Caki2 (cell line): ENCODE measurements at regions not wholly inside any gene's neighbourhood (a gene's known extent, or its start where the extent isn't known, plus 50 kb on each side); places are given as distances from the start of the nearest gene placed in this dataset.

Source experiments
- DNase-seq: peaks from one replicate; pipeline ENCODE4 v3.0.0-alpha.2; 2015; ENCODE audit warnings: low read depth
- in situ Hi-C: cut with HindIII; loops from 2 replicates; pipeline ENCODE4 v1.10.0; 2016; ENCODE audit warnings: low sequenced_read_pairs, low pct_unique_long_range_greater_than_20kb, mixed read lengths

DNA sequence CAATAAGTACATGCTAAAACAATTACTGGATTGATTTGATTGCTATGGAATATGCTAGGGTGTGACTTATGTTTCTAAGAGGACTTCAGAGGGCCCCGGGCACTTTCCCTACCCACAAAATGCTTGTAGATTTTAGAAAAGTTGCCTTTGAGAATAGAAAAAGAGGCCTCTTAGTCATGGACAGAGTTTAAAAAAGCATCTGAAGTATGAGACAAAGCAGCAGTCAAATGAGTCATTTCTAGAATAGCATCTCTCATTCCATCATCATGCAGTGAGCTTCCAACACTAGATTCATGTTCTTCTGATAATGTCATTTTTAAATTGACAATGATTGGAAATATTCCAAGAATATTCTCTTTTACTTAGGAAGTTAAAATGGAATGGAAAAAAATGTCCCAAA lies 675.1 kb upstream of the PCDH15 start:
- in situ Hi-C loops: no loop called here
- no peak for DNase-seq

DNA sequence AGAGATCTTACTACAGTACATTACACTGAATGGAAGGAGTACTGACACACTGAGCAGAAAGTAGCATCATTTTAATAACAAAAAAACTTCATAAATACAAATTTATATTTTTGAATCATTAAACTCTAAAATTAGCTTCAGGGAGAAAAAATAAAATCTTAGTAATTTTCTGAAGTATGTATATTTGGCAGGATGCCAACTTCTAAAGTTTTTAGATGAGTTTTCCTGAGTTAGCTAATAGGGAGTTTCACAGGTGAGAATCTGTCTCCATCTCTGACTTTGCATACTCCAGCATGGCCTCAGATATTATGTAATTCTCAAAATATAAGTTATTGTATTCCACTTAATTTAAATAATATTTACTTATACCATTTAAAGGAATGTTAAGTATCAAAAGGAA lies 673.2 kb upstream of the PCDH15 start:
- in situ Hi-C loops: no loop called here
- no peak for DNase-seq

DNA sequence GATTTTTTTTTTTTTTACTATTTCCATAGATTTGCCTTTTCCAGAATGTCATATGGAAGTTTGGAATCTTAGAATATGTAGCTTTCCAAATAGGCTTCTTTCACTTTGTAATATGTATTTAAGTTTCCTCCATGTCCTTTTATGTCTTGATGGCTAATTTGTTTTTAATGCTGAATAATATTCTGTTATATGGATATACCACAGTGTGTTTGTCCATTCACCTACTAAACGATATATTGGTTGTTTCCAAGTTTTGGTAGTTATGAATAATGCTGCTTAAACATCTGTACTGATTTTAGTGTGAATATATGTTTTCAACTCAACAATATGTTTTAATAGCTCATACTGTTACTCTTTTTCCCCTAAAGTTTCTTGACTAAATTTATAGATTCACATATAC lies 669.8 kb upstream of the PCDH15 start:
- DNase-seq: no peak
- in situ Hi-C loops: no loop called here

DNA sequence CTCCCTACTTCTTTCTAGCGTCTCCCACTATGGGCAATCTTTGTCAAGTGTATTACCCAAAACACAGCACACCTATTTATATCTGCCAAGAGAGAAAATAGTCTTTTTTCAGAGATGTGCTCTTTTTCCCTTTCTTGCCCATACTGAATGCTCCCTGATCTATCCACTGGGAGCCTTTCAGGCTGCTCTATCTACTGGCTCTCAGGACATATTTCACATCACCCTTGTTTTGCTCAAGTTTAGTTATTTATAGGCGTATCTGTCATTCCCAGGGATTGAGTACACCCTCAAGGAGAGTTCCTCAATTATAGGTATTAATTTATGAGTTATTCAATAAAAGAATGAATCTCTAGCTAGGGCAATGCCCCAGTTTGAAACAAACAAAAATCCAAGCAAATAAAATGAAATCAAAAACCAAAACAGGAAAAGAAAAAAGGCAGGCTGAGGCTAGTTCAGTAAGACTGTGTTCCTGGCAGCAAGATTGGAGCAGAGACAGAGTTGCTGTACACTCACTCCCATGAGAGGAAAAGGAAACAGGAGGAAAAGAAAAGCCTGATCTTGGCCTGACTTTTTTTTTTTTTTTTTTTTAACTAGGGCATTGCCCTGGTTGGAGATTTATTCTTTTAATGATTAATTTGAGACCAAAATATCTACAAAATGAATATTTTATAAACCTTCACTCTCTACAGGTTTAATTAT lies 665.9 kb upstream of the PCDH15 start:
- in situ Hi-C loops: no loop called here
- no peak for DNase-seq

DNA sequence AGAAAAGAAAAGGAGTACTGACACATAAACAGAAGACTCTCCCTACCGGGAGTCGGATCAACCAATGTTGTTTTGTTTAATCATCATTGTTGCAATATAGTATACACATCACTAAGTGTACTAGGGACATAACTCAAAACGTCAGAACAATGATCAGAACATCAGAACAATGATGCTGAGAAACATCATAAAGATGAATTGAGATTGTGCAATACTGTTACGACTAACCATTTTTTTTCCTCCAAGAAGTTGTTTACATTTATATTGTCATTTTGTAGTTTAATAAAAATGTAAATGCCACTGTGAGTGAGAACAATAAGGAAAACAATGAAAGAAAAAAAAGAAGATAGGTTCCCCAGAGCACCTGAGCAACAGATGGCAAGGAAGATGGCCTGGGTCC lies 663.1 kb upstream of the PCDH15 start:
- in situ Hi-C loops: no loop called here
- DNase-seq: no peak

DNA sequence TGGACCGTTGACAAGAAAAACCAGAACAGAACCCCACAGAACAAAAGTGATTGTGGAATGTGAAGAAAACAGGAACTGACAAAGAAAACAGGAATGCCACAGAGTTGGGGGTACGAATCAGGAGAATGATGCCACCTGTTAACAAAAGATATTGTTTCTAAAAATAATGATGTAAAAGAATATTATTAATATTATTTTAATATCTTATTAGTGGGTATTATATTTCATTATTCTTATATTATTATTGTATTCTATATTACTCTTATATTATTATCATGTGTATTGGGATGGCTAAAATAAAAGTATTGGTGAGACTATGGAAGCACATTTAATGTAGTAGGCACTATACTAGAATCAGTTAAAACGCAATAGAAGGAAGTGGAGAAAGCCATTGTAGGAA lies 659.0 kb upstream of the PCDH15 start:
- DNase-seq: no peak
- in situ Hi-C loops: no loop called here

DNA sequence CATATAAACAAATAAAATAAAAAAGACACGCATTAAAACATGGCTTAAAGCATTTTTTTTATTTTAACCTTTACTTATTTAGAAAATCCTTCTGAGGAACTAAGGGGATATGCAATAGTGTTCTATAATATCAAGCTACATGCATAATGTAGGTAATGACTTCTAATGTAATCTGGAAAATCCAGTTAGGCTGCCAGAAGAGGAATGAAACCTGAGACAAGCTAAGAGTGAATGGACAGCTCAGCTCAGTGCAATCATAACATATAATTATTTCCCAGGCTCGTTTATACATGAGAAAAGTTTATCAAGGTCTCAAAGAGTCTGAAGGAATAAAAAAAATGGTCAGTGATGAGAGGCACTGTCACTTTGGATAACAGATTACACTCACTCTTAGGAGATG lies 649.0 kb upstream of the PCDH15 start:
- DNase-seq: no peak
- in situ Hi-C loops: no loop called here

DNA sequence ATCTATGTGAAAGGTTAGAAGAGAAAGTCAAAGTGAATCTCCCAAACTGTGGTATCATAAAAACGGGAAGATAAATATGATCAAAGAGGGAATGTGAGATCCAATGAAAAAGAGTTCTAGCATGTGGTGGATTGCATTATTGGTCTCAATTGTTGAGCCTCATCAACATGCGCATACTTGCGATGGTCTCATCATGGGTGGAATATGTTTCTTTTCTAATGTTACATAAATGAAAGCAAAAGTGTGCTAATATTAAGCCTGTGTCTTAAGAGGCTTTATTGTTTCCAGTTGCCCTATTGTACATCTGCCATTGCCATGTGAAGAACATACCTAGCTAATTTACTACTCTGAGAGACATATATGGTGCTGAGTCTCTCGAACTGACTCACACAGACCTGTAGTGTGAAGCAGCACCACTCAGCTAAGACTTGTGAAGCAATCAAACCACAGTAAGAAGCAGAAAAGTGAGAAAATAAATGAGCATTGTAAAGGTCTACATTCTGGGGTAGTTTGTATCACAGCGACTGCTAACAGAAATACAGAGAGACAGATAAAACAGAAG lies 645.5 kb upstream of the PCDH15 start:
- DNase-seq: no peak
- in situ Hi-C loops: no loop called here

DNA sequence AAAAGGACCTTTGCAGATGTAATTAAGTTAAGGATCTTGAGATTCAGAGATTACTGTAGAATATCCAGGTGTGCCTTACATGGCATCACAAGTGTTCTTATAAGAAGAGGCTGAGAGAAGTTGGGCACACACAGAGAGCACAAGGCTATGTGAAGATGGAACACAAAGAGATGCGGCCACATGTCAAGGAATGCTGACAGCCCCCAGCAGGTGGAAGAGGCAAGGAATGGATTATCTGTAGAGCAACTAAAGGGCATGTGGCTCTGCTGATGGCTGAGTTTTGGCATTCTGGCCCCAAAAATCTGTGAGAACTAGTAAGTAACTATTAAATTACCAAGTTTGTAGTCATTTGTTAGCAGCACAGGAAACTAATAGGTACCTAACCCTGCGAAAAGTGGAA lies 640.7 kb upstream of the PCDH15 start:
- in situ Hi-C loops: no loop called here
- no peak for DNase-seq

DNA sequence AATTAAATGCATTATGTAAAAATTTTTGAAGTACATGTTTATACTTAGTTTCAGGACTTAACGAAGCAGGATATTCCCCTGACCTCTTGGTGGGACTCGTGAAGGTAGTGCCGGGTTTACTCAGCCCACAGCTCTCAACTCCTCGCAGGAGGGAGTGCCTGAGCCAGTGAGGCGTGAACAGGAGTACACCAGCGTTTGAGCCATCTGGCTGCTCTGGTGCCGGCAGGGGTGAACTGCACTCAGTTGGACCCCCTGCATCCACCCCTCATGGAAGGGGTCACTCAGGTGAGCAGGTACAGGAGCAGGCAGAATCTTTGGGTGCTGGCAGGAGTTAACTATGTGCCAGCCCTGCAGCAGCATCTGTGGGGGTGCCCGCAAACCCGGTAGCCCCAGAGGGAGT lies 625.1 kb upstream of the PCDH15 start:
- in situ Hi-C loops: no loop called here
- no peak for DNase-seq

DNA sequence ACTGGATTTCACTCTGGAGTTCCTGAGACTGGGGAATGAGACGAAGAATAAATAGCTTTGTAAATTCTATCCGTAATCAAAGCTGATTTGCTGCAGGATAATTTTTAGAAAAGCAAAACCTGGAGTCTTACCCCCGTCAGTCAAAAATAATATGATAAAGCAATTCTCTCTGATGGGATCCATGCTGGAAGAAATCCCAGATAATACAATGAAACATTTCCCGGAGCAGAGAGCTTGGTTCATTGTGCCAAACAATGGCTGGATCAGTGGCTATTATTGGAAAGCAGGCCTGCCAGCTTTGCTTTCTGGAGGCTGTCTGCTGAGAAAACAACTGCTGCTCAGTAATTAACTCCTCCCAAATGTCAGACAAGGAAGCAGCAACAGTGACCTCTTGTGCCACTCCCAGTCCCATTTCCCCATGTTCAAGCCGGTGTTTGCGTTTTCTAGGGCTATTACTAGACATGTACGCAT lies 609.4 kb upstream of the PCDH15 start:
- in situ Hi-C loops: no loop called here
- DNase-seq: no peak

DNA sequence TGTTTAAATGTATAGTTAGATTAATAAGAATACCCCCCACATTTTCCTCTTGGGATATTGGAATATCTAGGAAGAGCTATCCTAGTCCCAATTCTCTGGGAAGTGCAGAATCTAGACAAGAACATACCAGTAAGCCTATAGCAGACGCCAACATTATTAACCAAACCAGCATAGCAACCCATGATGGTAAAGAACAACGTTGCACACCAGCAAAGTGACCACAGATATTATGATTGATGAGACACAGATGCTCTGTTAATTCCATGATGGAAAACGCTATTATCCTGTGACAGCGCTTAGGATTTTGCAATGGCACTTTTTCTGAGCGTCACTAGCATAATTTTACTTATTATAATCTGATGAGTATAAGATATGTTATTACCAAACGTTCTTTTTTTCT lies 603.1 kb upstream of the PCDH15 start:
- no peak for DNase-seq
- in situ Hi-C loops: no loop called here

DNA sequence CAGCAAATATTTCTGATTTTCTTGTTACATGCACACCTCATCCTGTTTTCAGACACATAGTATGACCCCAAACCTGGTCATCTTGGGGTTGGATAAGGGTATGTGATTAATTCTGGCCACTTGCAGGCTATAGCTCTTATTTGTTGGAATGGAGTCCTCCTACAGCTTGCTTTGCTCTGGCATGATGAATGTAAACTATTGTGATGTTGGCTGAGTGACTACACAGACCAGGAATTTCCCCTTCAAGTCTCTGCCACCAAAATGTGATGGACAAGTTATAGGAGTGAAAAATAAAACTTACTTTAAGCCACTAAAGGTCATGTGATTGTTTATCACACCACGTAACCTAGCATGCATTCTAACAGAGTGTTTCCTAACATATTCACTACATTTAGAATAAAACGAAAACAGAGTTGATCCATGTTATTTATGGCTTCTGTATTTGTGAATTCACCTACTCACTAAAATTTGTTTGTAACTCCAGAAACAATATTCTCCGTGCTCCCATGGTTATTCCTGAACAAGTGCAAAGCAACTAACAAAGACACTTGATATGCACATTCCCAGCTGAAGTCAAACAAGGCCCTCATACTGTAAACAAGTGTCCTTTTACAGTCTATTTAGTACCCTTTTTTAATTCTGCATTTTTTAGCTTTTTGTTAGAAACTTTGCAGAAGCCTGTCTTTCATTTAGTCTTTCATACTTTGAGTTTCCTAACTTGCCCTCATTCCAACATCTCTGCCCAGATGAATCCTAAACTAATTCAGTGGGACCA lies 599.2 kb upstream of the PCDH15 start:
- DNase-seq: no peak

DNA sequence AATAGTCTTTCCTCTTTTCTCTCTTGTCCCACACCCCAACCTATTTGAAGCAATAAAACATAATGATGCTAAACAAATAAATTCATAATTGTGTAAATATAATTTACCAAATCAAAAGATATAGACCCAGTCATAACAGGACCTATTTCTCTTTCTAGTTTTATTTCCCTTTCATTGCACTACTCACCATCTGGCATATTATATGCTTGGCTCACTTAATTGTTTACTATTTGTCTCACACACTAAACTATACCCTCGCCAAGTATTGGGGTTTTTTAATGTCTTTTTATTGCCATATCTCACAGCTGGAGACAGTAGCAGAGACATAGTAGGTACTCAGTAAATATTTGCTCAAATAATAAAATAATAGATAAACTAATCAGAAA lies 597.5 kb upstream of the PCDH15 start:
- no peak for DNase-seq
- in situ Hi-C loops: no loop called here

More for the DNA sequence above, 599.2 kb upstream of the PCDH15 start:
- in situ Hi-C loops: no loop called here

DNA sequence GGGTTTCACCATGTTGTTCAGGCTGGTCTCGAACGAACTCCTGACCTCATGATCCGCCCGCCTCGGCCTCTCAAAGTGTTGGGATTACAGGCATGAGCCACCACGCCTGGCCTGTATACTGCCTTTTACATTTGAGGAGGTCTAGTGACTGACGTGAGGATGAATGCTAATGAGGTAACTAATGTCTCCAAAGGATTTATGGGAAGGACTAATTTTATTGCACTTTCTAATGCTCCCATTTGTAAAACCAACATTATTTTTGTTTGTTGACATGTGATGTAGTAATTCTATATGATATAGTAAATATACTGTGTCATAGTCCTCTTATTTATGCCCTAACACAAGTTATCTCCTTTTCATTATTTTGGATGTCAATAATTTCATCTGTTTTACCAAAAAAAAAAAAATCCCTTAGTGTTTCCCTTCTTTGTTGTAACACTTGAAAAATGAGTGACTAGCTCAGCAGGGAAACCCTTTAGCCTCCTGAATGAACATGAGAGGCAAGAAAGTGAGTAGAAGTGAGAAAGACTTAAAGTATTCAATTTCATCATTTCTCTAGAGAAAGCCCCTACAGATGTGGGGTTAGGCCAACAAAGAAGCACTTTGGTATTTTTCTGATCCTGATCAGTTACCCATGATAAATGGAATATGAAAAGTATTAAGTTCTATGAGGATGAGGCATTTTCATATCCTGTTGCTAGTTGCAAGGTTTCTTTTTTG lies 596.9 kb upstream of the PCDH15 start:
- no peak for DNase-seq
- in situ Hi-C loops: no loop called here

DNA sequence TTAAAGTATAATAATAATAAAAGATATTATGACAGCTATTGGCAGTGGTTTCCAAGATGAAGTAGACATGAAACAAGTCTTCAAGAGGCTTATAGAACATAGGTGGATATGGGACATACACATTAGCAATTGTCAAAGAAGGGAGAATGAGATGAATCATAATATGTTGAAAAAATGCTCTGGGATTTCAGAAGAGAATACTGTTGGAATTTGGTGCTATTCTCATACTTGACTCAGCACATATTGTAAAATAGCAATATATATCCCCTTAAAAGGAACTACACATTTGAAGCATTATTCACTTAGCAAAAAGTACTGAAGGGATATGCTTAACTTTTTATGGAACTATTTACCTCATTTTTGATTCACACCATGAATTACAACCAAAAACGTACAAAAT lies 577.2 kb upstream of the PCDH15 start:
- no peak for DNase-seq
- in situ Hi-C loops: no loop called here

DNA sequence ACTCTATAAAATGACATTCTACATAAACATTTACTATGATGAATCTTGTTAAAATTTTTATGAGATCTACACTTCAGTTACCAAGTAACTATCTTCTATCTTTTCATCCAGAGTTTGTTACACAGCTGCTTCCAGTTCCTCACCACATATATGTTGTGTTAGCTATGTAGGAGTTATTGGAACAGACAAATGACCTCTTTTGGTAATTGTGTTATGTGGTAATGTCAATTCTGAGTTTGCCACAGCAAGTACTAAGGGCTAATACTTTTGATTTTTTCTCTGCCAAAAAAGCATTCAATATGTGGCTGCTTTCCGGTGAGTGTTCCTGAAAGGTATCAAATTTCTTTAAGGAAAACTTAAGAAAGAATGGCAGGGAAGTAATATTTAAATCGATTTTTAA lies 573.9 kb upstream of the PCDH15 start:
- no peak for DNase-seq
- in situ Hi-C loops: no loop called here

DNA sequence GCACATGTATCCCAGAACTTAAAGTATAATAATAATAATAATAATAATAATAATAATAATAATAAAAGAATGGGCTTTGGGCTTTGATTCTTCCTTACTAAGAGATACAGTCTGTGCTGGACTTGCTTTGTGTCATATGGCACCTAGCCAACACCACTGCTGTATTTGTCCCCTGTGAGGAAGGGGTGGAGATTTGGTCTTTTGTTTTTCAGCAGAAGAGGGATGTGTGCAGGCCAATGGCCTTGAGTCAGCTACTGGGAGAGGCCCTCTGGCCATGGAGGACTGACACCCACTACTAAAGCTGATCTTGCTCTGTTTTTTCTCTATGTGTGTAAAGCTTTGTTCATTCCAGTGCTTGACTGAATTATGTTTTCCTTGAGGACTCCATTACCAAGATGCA lies 573.0 kb upstream of the PCDH15 start:
- in situ Hi-C loops: no loop called here
- no peak for DNase-seq
